Activated CD4-positive, alpha-beta T cell treated with anti-CD3 and anti-CD28 coated beads, Interleukin-2, amount 10 ng/mL, durations not matched to agents 24 days and 14 days (primary cell): ENCODE measurements at regions not wholly inside any gene's neighbourhood (a gene's known extent, or its start where the extent isn't known, plus 50 kb on each side); places are given as distances from the start of the nearest gene placed in this dataset.
"Not testable (repeated sequence)": the region's sequence is repeated elsewhere in the genome, so short reads cannot be mapped to it uniquely, and the experiment has no call there.

ENCODE experiments used
- DNase-seq: peaks from one replicate; pipeline ENCODE4 v3.0.0; 2022
- H3K27ac Mint-ChIP-seq: one replicate; pipeline ENCODE4 v1.8.0; 2022; ENCODE audit warnings: mild to moderate bottlenecking, mixed read lengths
- H3K27me3 Mint-ChIP-seq: one replicate; pipeline ENCODE4 v1.8.0; 2022; ENCODE audit warnings: mixed read lengths
- H3K36me3 Mint-ChIP-seq: one replicate; pipeline ENCODE4 v1.8.0; 2022; ENCODE audit warnings: low read depth, mild to moderate bottlenecking, mixed read lengths
- H3K4me1 Mint-ChIP-seq: one replicate; pipeline ENCODE4 v1.8.0; 2021; ENCODE audit warnings: mixed read lengths
- H3K4me3 Mint-ChIP-seq: one replicate; pipeline ENCODE4 v1.8.0; 2022; ENCODE audit warnings: mild to moderate bottlenecking, moderate library complexity, mixed read lengths
- H3K9me3 Mint-ChIP-seq: one replicate; pipeline ENCODE4 v1.8.0; 2021; ENCODE audit warnings: mixed read lengths
- intact Hi-C: fragments of 100-400 bp; cut with micrococcal nuclease; formaldehyde crosslinking; loops from one replicate; pipeline ENCODE4 v1.15.1; 2023

GRCh38 chr2:77652499-77652898 lies 130.3 kb upstream of the LRRTM4 start:
- H3K36me3 Mint-ChIP-seq, result no peaks in the 10 kb centered on the region
- intact Hi-C loops, result no loop called here
- H3K4me1 Mint-ChIP-seq, result no peaks in the 10 kb centered on the region
- H3K27me3 Mint-ChIP-seq, result no peaks in the 10 kb centered on the region
- no peak overlapping the region for H3K4me3 Mint-ChIP-seq
- H3K27ac Mint-ChIP-seq, result no peak overlapping the region
- H3K9me3 Mint-ChIP-seq, result no peaks in the 10 kb centered on the region
- no peak for DNase-seq

DNA sequence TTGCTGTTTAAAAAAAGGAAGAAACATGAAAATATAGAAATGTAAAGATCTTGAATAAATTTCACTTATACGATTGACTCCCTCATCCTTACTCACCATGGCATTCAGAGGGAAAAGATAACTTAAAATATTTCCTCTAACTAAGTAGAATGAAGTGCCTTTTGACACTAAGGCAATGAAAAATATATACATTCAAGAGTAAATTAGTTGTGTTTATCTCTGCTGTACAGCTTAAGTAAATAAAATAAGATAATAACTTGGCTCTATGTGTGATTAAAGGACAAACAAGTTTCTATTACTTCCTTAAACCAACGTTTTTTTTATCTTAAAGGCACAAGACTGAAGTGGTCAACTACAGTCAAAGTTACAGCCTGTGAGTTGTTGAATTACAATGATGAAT lies 142.3 kb upstream of the LRRTM4 start:
- no peak for DNase-seq
- Mint-ChIP-seq H3K4me3 (no peak overlapping the region), H3K4me1 (no peaks in the 10 kb centered on the region), H3K9me3 (no peaks in the 10 kb centered on the region), H3K27me3 (no peaks in the 10 kb centered on the region), H3K36me3 (no peaks in the 10 kb centered on the region), H3K27ac (no peak overlapping the region)
- intact Hi-C loops, result no loop called here

GRCh38 chr2:77666251-77666980 lies 144.2 kb upstream of the LRRTM4 start:
- no peak for DNase-seq
- no peaks in the 10 kb centered on the region for H3K4me1 Mint-ChIP-seq
- no peaks in the 10 kb centered on the region for H3K9me3 Mint-ChIP-seq
- no peak overlapping the region for H3K27ac Mint-ChIP-seq
- H3K27me3 Mint-ChIP-seq, result no peaks in the 10 kb centered on the region
- no peaks in the 10 kb centered on the region for H3K36me3 Mint-ChIP-seq
- H3K4me3 Mint-ChIP-seq, result no peak overlapping the region
- intact Hi-C loops, result no loop called here

- H3K27me3 Mint-ChIP-seq, H3K9me3 Mint-ChIP-seq, H3K4me3 Mint-ChIP-seq, H3K36me3 Mint-ChIP-seq, intact Hi-C loops, H3K4me1 Mint-ChIP-seq, H3K27ac Mint-ChIP-seq, DNase-seq: not testable (repeated sequence)
Measured at GRCh38 chr2:77684543-77685319, 162.6 kb upstream of the LRRTM4 start.

GRCh38 chr2:77712601-77713000 lies 190.4 kb upstream of the LRRTM4 start:
- no peak overlapping the region for H3K4me3 Mint-ChIP-seq
- no peaks in the 10 kb centered on the region for H3K36me3 Mint-ChIP-seq
- no peaks in the 10 kb centered on the region for H3K4me1 Mint-ChIP-seq
- DNase-seq, result no peak
- H3K27ac Mint-ChIP-seq, result no peak overlapping the region
- no peaks in the 10 kb centered on the region for H3K27me3 Mint-ChIP-seq
- no peaks in the 10 kb centered on the region for H3K9me3 Mint-ChIP-seq
- intact Hi-C loops, result no loop called here

- intact Hi-C loops, result no loop called here
- Mint-ChIP-seq H3K36me3 (no peaks in the 10 kb centered on the region), H3K9me3 (no peaks in the 10 kb centered on the region), H3K4me1 (no peaks in the 10 kb centered on the region), H3K27ac (no peak overlapping the region), H3K27me3 (no peaks in the 10 kb centered on the region), H3K4me3 (no peak overlapping the region)
- no peak for DNase-seq
Measured at GRCh38 chr2:77713412-77713811, 191.2 kb upstream of the LRRTM4 start.

GRCh38 chr2:77720115-77720514 lies 197.9 kb upstream of the LRRTM4 start:
- Mint-ChIP-seq H3K4me1 (no peaks in the 10 kb centered on the region), H3K27ac (no peak overlapping the region), H3K36me3 (no peaks in the 10 kb centered on the region), H3K9me3 (no peaks in the 10 kb centered on the region), H3K27me3 (no peaks in the 10 kb centered on the region), H3K4me3 (no peak overlapping the region)
- no peak for DNase-seq
- intact Hi-C loops, result no loop called here

- Mint-ChIP-seq H3K36me3 (no peaks in the 10 kb centered on the region), H3K9me3 (no peaks in the 10 kb centered on the region), H3K4me3 (no peak overlapping the region), H3K27me3 (no peaks in the 10 kb centered on the region), H3K27ac (no peak overlapping the region), H3K4me1 (no peaks in the 10 kb centered on the region)
- no peak for DNase-seq
- intact Hi-C loops, result no loop called here
Measured at GRCh38 chr2:77721593-77721992, 199.4 kb upstream of the LRRTM4 start.

DNA sequence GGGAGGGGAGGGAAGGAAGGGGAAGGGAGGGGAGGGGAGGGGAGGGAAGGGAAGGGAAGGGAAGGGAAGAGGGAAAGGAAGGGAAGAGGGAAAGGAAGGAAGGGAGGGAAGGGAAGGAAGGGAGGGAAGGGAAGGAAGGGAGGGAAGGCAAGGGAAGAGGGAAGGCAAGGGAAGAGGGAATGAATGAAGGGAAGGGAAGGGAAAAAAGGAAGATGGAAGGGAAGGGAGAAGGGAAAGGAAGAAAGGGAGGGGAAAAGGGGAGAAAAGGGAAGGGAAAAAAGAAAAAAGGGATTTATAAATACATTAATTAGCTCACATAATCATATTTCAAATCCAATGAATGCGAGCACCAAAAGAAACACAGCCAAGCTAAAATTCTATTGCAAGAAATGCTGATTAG lies 202.9 kb upstream of the LRRTM4 start:
- Mint-ChIP-seq H3K4me3 (no peak overlapping the region), H3K36me3 (no peaks in the 10 kb centered on the region), H3K4me1 (no peaks in the 10 kb centered on the region), H3K27ac (no peak overlapping the region), H3K27me3 (no peaks in the 10 kb centered on the region), H3K9me3 (no peaks in the 10 kb centered on the region)
- intact Hi-C loops, result no loop called here
- DNase-seq, result no peak

GRCh38 chr2:77734662-77735340 lies 212.6 kb upstream of the LRRTM4 start:
- intact Hi-C loops, H3K36me3 Mint-ChIP-seq, H3K4me3 Mint-ChIP-seq, H3K27ac Mint-ChIP-seq, H3K27me3 Mint-ChIP-seq, H3K4me1 Mint-ChIP-seq, DNase-seq: not testable (repeated sequence)
- H3K9me3 Mint-ChIP-seq, result peaks cover 11% of the 10 kb centered on the region

- Mint-ChIP-seq H3K27ac (no peak overlapping the region), H3K9me3 (peaks cover 7% of the 10 kb centered on the region), H3K4me3 (no peak overlapping the region), H3K27me3 (no peaks in the 10 kb centered on the region), H3K4me1 (no peaks in the 10 kb centered on the region), H3K36me3 (no peaks in the 10 kb centered on the region)
- DNase-seq, result no peak
- intact Hi-C loops, result no loop called here
Measured at GRCh38 chr2:77737236-77737635, 215.1 kb upstream of the LRRTM4 start.

GRCh38 chr2:77746780-77747179 lies 224.6 kb upstream of the LRRTM4 start:
- Mint-ChIP-seq H3K4me1 (no peaks in the 10 kb centered on the region), H3K27me3 (no peaks in the 10 kb centered on the region), H3K4me3 (no peak overlapping the region), H3K36me3 (no peaks in the 10 kb centered on the region), H3K9me3 (peaks cover 8% of the 10 kb centered on the region), H3K27ac (no peak overlapping the region)
- intact Hi-C loops, result no loop called here
- DNase-seq, result no peak

- intact Hi-C loops, DNase-seq, H3K4me1 Mint-ChIP-seq, H3K9me3 Mint-ChIP-seq, H3K36me3 Mint-ChIP-seq, H3K27me3 Mint-ChIP-seq, H3K4me3 Mint-ChIP-seq, H3K27ac Mint-ChIP-seq: not testable (repeated sequence)
Measured at GRCh38 chr2:77753710-77754345, 231.7 kb upstream of the LRRTM4 start.
